ENCODE measurements at regions not wholly inside any gene's neighbourhood (a gene's known extent, or its start where the extent isn't known, plus 50 kb on each side); places are given as distances from the start of the nearest gene placed in this dataset.

DNA sequence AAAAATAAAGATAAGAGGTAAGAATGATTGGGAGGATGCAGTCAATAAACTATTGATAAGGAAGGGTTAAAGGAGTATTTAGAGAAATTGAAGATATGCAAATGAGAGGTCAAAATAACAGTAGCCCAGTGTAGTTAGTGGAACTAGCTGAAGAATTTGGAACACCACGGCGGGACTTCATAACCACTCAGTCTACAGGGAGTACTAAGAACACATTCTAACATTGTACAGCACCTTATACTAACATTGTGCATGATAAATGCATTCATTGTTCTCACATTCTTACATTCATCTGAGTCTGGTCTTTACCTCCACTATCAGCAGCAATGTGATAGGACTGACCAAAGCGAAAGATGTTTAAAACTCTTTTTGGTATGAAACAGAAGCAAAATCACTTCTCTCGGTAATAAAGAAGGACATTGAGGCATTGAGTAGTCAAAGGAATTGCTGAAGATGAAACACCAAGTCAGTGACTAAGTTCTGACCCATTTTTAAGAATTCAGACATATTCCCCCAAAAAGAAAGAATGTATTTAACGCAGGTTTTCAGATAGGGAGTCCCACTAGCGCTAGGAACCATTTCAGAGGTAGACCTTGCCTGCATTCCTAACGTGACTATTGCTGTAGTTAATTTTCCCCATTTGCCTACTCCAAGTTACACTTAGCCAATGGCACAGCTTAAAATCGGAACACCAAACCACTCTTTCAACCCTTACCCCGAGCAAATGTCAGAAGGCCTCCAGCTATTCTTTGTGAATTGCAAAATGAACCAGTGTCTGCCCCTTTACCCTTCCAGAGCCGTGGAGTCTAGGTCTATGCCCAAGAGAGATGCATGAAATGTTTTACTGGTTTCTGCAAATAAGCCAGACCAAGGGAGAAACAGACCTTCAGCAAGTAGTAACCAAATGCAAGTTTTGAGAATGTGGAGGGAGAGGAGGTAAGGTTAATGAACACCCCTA is 108.8 kb upstream of the IRF2BP2 start:
- TF ChIP-seq POLR2A (IDR thresholded peaks at IDR 0.05; ENCODE audit: borderline replicate concordance, extremely low read depth, insufficient read depth, insufficient read length): no peak
- TF ChIP-seq CTCF (IDR thresholded peaks at IDR 0.05 in 2 of 3, conservative IDR thresholded peaks at IDR 0.05 in 1 of 3; ENCODE audit: borderline replicate concordance in 1 of 3, insufficient read depth in 1 of 3, low read depth in 2 of 3, low read length in 2 of 3): no peak
- no peak for TF ChIP-seq EZH2 (IDR thresholded peaks at IDR 0.05)
- no peak for TF ChIP-seq POLR2AphosphoS5 (IDR thresholded peaks at IDR 0.05; ENCODE audit: low read depth, low read length)
- TF ChIP-seq TCF7L2 (IDR thresholded peaks at IDR 0.05; ENCODE audit: borderline replicate concordance, extremely low read depth, insufficient read depth, insufficient read length): no peak
- TF ChIP-seq EGR1 (IDR thresholded peaks at IDR 0.05; ENCODE audit: low read depth): no peak
- TF ChIP-seq ZFX (IDR thresholded peaks at IDR 0.05): no peak
- TF ChIP-seq CEBPB (IDR thresholded peaks at IDR 0.05; ENCODE audit: low read depth): no peak
- TF ChIP-seq, protein P1, sequence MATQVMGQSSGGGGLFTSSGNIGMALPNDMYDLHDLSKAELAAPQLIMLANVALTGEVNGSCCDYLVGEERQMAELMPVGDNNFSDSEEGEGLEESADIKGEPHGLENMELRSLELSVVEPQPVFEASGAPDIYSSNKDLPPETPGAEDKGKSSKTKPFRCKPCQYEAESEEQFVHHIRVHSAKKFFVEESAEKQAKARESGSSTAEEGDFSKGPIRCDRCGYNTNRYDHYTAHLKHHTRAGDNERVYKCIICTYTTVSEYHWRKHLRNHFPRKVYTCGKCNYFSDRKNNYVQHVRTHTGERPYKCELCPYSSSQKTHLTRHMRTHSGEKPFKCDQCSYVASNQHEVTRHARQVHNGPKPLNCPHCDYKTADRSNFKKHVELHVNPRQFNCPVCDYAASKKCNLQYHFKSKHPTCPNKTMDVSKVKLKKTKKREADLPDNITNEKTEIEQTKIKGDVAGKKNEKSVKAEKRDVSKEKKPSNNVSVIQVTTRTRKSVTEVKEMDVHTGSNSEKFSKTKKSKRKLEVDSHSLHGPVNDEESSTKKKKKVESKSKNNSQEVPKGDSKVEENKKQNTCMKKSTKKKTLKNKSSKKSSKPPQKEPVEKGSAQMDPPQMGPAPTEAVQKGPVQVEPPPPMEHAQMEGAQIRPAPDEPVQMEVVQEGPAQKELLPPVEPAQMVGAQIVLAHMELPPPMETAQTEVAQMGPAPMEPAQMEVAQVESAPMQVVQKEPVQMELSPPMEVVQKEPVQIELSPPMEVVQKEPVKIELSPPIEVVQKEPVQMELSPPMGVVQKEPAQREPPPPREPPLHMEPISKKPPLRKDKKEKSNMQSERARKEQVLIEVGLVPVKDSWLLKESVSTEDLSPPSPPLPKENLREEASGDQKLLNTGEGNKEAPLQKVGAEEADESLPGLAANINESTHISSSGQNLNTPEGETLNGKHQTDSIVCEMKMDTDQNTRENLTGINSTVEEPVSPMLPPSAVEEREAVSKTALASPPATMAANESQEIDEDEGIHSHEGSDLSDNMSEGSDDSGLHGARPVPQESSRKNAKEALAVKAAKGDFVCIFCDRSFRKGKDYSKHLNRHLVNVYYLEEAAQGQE (IDR thresholded peaks at IDR 0.05; ENCODE audit: low read depth): no peak
- TF ChIP-seq ZNF274 (IDR thresholded peaks at IDR 0.05; ENCODE audit: low read depth, low read length): no peak
